CD4-positive, alpha-beta T cell treated with Interleukin-17A for 1 hour (primary cell): ENCODE measurements at regions not wholly inside any gene's neighbourhood (a gene's known extent, or its start where the extent isn't known, plus 50 kb on each side); places are given as distances from the start of the nearest gene placed in this dataset.

Experiments used
- DNase-seq: peaks from one replicate; pipeline ENCODE4 v3.0.0-alpha.2; 2020

GRCh38 chr4:24417206-24417605 lies 167.1 kb downstream of the DHX15 start:
- DNase-seq, result no peak

DNA sequence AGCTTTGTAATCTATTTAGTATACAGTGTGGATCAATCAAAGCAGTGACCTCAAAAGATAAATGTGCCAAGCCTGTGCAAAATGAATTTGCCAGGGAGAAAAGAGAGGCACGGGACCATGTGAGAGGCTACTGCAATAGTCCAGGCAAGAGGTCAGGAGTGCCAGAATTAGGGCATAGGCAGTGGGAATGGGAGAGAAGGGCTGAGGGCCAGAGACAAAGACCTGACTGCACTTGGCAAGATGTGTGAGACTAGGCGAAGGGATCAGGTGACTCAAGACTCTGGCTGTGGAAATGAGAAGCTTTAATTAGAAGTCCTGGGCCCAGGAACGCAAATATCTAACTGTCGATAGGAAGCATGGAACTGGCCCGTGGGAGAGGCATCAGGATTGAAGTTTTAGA lies 168.1 kb downstream of the DHX15 start:
- DNase-seq, result no peak

DNA sequence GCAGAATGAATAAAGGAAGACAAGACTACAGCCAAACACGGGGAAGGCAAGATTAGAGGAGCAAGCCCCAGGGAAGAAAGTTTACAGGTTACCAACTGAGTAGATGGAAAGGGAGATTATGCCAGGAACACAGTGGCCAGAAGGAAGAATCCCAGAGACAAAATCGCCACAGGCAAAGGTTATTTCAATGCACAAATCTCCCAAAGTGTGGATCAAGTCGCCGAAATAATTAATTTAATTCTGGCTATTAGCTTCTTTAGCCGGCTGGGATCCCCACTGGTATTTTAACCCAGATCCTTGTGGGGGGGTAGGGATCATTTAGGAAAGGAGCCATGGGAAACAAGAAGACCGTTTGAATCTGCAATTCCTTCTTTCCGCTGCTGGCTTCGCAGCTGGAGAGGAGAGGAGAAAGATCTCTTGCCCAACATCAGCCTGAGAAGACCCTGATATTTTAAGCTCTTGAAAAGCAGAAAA lies 171.0 kb downstream of the DHX15 start:
- DNase-seq, result no peak

DNA sequence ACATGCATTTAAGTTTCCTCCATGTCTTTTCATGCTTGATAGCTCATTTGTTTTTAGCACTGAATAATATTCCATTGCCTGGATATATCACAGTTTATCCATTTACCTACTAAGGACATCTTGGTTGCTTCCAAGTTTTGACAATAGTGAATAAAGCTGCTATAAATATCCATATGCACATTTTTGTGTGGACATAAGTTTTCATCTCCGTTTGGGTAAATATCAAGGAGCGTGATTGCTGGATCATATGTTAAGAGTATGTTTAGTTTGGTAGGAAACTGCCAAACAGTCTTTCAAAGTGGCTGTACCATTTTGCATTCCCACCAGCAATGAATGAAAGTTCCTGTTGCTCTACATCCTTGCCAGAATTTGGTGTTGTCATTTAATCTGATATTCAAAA lies 172.5 kb downstream of the DHX15 start:
- no peak for DNase-seq

GRCh38 chr4:24411299-24411698 lies 173.1 kb downstream of the DHX15 start:
- DNase-seq, result no peak

DNA sequence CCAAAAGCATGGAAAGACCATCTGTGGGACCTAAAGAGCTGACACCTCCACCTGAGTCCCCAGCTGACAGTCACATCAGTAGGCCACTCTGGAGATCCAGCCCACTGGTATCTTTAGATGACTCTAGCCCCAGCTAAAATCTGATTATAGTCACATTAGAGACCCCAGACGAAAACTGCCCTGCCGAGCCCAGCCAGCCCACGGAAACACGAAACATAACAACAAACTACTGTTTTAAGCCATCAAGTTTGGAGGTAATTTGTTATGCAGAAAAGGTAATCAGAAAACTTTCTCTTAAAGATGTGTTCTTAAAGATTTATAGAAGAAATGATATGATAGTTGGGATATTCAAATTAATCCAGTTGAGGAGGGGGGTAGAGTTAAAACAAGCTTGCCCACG lies 175.7 kb downstream of the DHX15 start:
- no peak for DNase-seq

DNA sequence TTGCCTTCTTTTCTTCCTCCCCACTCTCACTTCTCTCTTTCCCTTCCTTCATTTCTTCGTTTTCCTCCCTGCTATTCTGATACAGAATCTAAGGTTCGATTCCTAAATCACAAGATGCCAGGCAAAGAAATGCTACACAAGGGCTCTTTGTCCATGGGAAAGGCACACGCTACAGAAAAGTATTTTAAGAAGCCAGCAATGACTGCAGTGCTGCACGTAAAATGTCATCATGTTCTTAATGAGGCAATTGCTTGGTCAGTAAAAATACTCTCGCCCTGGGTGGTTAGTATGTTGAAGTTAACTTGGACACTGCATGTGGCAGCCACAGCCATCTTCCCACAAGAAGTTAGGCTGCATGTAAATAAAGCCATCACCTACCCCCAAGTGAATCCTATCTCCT lies 178.4 kb downstream of the DHX15 start:
- no peak for DNase-seq

GRCh38 chr4:24405341-24405740 lies 179.0 kb downstream of the DHX15 start:
- DNase-seq, result no peak

DNA sequence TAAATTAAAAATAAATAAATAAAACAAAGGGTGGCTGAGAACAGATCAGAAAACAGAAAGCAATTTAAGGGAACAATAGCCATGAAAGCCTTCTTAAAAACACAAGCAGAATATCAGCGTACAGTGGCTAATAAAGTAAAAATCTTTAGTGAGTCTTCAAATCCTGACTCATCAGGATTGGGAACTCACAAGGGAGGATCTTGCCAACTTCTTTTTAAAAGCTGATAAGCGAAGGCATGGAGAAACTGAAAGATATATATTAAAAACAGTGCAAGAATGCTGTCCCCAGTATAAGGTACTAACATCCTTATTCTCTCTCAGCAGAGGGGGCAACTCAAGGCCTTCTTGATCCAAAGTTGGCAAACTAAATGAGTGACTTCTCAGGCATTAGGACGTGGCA lies 180.1 kb downstream of the DHX15 start:
- DNase-seq, result no peak

DNA sequence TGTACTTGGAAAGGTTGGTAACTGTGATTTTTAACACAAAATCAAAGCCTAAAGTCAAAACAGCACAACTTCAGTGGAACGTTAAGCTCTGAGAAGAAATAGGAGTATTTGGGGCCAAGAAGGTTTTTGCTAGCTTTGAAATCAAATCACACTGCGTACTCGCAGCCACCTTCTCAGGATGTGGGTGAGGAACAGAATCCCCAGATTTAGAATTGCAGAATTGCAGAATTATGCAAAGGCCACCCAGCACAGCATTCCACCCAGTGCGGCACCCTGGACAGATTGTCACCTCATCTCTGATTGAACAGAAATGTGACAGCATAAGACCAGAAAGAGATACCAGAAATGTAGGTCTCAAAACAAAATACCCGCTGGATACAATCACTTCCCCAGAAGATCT lies 181.1 kb downstream of the DHX15 start:
- DNase-seq, result no peak

GRCh38 chr4:24400537-24400936 lies 183.8 kb downstream of the DHX15 start:
- DNase-seq, result no peak

DNA sequence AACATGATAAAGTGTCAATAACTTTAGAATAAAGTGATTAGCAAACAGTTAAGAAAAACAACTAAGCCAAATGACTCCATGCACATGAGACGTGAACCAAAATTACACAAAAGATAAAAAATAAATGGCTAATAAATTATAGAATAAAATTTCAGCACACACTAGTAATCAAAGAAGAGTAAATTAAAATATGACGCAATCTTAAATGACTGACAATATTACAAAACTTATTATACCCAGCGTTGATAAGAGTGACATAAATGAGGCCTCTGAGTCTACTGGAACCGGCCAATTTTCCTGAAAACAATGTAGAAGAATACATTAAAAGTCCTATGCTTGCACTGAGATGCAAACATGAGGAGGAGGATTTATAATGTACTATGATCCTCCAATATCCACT lies 187.4 kb downstream of the DHX15 start:
- no peak for DNase-seq

GRCh38 chr4:24395937-24396336 lies 188.4 kb downstream of the DHX15 start:
- no peak for DNase-seq

GRCh38 chr4:24394041-24394440 lies 190.3 kb downstream of the DHX15 start:
- DNase-seq, result no peak

- no peak for DNase-seq
These were observed 191.7 kb downstream of the DHX15 start for GRCh38 chr4:24392613-24393012.

GRCh38 chr4:24382381-24382780 lies 202.0 kb downstream of the DHX15 start:
- no peak for DNase-seq

DNA sequence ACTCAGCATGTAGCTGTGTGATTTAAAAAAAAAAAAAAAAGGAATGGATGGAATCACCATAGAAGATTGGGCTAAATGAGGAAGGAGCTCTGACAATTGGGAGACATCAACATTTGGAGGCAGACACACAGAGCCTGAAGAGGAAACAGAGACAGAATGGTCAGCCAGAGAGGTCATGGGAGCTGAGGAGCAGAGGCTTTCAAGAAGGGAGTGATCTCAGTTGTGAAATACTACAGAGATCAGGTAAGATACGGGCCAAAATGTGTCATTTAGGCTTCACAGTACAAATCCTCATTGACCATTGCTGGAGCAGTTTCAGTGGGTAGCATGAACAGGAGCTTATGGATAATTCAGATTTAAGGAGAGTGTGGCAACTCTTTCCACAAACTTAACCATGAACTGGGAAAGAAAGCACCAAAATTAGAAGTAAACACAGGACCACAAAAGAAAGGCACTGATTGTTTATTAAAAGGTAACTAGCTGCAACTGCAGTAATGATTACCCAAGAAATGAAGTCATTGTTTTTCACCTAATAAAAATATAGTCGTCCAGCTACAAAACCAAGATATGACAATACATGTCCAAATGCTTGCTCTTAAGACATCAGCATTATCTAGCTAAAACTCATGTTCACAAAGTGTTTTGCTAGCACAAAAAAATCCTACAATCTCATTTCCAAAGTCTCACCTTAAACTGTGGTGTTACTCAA lies 203.2 kb downstream of the DHX15 start:
- no peak for DNase-seq

DNA sequence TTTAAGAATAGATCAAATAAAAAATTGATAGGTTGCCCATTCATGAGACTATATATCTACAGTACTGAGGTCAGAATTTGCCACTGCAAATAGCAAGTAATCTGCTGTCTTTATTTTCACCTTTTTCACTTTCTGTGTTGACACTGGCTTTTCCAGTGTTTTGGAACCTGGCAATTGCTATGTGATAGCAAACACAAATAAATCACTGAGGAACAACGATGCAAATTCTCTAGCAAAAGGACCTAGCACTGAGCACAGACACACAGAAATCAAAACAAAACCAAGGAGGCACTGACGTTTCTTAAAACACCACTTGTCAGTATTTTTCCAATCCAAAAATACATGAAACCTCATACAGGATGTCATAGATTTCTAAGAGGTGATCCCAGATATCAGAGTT lies 210.7 kb downstream of the DHX15 start:
- DNase-seq, result no peak

GRCh38 chr4:24372881-24373280 lies 211.5 kb downstream of the DHX15 start:
- DNase-seq, result no peak

DNA sequence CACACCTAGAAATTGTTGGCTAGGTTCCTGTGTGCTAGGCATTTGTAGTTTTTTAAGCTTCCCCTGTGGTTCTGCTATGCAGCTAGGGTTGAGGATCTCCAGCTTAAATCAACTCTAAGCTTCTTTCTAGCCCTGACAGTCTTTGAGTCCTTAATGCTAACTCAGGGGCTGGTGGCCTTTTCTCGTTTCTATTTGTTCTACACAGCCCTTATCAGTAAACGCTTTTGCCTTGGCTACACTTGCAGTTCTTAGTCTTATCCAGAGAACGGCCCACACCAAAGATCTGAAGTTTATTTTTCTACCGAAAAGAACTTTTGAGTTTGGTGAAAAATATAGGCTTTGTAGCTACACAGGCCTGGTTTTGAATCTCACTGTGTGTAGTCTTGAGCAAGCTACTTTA lies 212.0 kb downstream of the DHX15 start:
- DNase-seq, result no peak

DNA sequence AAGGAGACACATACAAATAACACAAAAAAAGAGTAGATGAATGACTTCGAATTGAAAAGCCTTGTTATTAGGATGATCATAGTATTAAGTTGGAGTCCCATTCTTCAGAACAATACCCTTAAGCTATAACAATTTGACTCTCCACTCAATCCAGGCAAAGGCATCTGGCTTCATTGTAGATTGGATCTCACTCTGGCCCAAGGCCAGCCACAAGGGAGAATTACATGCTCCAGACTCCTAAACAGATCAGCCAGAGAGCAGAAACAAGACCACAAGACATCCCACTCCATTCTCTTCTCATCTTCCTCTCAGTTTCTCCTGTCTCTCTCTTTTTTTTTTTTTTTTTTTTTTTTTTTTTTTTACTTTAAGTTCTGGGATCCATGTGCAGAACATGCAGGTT lies 213.9 kb downstream of the DHX15 start:
- no peak for DNase-seq

DNA sequence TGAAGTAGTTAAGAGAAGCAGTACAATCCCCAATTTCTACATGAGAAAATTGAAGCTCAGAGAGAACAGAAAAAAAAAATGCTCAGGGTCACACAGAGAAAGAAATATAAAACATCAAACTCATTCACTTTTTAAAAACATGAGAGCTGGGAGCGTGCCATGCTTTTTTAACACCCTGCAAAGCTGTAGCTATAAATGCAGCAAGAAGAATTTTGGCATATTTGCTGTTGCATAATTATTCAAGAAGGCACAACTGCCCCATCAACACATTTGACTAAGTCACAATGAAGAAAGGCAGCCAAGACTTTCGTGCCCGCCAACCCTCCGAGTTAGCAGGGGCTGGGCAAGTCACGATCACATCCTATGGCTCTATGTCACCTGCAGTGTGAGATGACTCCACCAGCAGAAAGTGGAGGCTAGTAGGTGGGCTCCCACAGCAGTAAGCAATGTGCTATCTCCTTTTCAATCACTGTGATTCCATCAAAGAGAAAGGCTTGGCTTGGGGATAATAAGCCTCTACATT lies 214.8 kb downstream of the DHX15 start:
- no peak for DNase-seq

GRCh38 chr4:24368801-24369200 lies 215.6 kb downstream of the DHX15 start:
- no peak for DNase-seq

DNA sequence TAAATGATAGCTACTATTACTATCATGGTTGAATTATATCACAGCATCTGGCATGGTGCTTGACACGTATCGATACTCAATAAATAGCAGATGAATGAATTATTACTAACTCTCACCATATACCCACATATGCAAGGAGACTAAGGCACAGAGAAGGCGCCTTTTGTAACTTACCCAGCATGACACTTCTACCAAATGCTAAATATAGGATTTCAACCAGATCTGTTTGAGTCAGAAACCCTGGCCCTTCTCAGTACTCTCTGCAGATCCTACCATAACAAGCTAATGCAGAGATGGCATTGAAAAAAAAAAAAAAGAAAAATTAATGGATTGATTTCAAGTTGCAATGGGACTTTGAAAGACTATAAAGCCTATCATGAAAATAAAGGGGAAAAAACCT lies 219.5 kb downstream of the DHX15 start:
- no peak for DNase-seq

GRCh38 chr4:24364249-24364648 lies 220.1 kb downstream of the DHX15 start:
- no peak for DNase-seq
